ENCODE measurements at regions not wholly inside any gene's neighbourhood (a gene's known extent, or its start where the extent isn't known, plus 50 kb on each side); places are given as distances from the start of the nearest gene placed in this dataset.

DNA sequence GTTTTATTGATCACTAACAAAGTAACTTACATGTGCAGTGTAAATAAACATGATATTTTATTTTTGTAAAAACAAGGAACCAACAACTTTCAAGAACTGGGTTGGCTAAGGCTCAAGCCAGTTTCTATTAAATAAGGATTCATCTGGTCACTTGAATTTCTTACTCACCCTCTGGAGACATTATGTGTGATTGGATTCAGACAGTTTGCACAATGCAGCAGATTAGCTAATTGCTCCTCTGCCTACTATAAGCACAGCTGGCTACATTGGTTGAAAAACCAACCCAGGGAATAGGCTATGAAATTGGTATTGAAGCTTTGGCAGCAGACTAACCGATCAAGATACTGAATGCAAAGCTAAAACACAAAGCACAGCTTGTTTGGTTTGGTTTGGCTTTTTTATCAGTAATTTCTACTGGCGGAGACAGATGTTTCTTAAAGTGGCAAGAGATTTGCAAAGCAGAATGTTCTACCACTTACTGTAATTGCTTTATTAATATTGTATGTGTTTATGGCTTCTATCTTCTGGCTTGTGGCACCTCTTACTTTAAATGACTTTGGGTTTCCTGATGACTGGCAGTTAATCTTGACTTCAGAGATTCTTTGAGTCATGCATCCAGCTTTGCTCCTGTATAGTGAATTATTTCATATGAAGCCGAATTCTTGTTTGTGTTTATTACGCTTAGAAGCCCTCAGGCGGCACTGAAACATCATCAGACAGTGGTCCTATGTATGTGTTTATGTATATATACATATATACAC lies 231.5 kb downstream of the MPDZ start:
- TF ChIP-seq, protein P1, sequence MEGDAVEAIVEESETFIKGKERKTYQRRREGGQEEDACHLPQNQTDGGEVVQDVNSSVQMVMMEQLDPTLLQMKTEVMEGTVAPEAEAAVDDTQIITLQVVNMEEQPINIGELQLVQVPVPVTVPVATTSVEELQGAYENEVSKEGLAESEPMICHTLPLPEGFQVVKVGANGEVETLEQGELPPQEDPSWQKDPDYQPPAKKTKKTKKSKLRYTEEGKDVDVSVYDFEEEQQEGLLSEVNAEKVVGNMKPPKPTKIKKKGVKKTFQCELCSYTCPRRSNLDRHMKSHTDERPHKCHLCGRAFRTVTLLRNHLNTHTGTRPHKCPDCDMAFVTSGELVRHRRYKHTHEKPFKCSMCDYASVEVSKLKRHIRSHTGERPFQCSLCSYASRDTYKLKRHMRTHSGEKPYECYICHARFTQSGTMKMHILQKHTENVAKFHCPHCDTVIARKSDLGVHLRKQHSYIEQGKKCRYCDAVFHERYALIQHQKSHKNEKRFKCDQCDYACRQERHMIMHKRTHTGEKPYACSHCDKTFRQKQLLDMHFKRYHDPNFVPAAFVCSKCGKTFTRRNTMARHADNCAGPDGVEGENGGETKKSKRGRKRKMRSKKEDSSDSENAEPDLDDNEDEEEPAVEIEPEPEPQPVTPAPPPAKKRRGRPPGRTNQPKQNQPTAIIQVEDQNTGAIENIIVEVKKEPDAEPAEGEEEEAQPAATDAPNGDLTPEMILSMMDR (IDR thresholded peaks at IDR 0.05): no peak
- TF ChIP-seq GRHL2 (CRISPR knock-in tag; IDR thresholded peaks at IDR 0.05; ENCODE audit: insufficient replicate concordance, severe bottlenecking) (no peak), SP1 (CRISPR knock-in tag; conservative IDR thresholded peaks at IDR 0.05) (no peak), FOXK1 (CRISPR knock-in tag; IDR thresholded peaks at IDR 0.05) (no peak), NFYB (CRISPR knock-in tag; conservative IDR thresholded peaks at IDR 0.05; ENCODE audit: low read depth) (no peak), ZBTB21 (CRISPR knock-in tag; IDR thresholded peaks at IDR 0.05; ENCODE audit: borderline replicate concordance) (no peak), GABPB1 (CRISPR knock-in tag; IDR thresholded peaks at IDR 0.05) (no peak)
- TF ChIP-seq, protein P2, sequence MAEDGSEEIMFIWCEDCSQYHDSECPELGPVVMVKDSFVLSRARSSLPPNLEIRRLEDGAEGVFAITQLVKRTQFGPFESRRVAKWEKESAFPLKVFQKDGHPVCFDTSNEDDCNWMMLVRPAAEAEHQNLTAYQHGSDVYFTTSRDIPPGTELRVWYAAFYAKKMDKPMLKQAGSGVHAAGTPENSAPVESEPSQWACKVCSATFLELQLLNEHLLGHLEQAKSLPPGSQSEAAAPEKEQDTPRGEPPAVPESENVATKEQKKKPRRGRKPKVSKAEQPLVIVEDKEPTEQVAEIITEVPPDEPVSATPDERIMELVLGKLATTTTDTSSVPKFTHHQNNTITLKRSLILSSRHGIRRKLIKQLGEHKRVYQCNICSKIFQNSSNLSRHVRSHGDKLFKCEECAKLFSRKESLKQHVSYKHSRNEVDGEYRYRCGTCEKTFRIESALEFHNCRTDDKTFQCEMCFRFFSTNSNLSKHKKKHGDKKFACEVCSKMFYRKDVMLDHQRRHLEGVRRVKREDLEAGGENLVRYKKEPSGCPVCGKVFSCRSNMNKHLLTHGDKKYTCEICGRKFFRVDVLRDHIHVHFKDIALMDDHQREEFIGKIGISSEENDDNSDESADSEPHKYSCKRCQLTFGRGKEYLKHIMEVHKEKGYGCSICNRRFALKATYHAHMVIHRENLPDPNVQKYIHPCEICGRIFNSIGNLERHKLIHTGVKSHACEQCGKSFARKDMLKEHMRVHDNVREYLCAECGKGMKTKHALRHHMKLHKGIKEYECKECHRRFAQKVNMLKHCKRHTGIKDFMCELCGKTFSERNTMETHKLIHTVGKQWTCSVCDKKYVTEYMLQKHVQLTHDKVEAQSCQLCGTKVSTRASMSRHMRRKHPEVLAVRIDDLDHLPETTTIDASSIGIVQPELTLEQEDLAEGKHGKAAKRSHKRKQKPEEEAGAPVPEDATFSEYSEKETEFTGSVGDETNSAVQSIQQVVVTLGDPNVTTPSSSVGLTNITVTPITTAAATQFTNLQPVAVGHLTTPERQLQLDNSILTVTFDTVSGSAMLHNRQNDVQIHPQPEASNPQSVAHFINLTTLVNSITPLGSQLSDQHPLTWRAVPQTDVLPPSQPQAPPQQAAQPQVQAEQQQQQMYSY (CRISPR knock-in tag; IDR thresholded peaks at IDR 0.05): no peak
- TF ChIP-seq, protein P3, sequence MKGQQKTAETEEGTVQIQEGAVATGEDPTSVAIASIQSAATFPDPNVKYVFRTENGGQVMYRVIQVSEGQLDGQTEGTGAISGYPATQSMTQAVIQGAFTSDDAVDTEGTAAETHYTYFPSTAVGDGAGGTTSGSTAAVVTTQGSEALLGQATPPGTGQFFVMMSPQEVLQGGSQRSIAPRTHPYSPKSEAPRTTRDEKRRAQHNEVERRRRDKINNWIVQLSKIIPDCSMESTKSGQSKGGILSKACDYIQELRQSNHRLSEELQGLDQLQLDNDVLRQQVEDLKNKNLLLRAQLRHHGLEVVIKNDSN (CRISPR knock-in tag; IDR thresholded peaks at IDR 0.05): no peak
- TF ChIP-seq, protein P4, sequence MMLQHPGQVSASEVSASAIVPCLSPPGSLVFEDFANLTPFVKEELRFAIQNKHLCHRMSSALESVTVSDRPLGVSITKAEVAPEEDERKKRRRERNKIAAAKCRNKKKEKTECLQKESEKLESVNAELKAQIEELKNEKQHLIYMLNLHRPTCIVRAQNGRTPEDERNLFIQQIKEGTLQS (CRISPR knock-in tag; conservative IDR thresholded peaks at IDR 0.05): no peak
- TF ChIP-seq, protein P5, sequence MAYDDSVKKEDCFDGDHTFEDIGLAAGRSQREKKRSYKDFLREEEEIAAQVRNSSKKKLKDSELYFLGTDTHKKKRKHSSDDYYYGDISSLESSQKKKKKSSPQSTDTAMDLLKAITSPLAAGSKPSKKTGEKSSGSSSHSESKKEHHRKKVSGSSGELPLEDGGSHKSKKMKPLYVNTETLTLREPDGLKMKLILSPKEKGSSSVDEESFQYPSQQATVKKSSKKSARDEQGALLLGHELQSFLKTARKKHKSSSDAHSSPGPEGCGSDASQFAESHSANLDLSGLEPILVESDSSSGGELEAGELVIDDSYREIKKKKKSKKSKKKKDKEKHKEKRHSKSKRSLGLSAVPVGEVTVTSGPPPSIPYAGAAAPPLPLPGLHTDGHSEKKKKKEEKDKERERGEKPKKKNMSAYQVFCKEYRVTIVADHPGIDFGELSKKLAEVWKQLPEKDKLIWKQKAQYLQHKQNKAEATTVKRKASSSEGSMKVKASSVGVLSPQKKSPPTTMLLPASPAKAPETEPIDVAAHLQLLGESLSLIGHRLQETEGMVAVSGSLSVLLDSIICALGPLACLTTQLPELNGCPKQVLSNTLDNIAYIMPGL (CRISPR knock-in tag; IDR thresholded peaks at IDR 0.05): no peak

Measured in WTC11 (cell line).